Mesothelial cell of epicardium (in vitro differentiated cells): ENCODE measurements at regions not wholly inside any gene's neighbourhood (a gene's known extent, or its start where the extent isn't known, plus 50 kb on each side); places are given as distances from the start of the nearest gene placed in this dataset.
A peak's percentile ranks its signal among the peaks of the same experiment; 100 is the strongest.

Experiments
- DNase-seq, 2 experiments: peaks; one replicate each; pipeline ENCODE4 v3.0.0; 2021; ENCODE audit warnings: low spot score in 2 of 2; ENCODE audit not compliant: unreplicated experiment in 2 of 2
- H3K27ac Mint-ChIP-seq: 2 replicates; pipeline ENCODE4 v1.8.0; 2021; ENCODE audit warnings: mixed read lengths
- H3K27me3 Mint-ChIP-seq: 2 replicates; pipeline ENCODE4 v1.8.0; 2021; ENCODE audit warnings: low read depth, mixed read lengths
- H3K36me3 Mint-ChIP-seq: 2 replicates; pipeline ENCODE4 v1.8.0; 2021; ENCODE audit warnings: mixed read lengths
- H3K4me1 Mint-ChIP-seq: 2 replicates; pipeline ENCODE4 v1.8.0; 2021; ENCODE audit warnings: mixed read lengths
- H3K4me3 Mint-ChIP-seq: 2 replicates; pipeline ENCODE4 v1.8.0; 2021; ENCODE audit warnings: mild to moderate bottlenecking, moderate library complexity, mixed read lengths
- H3K9me3 Mint-ChIP-seq: 2 replicates; pipeline ENCODE4 v1.8.0; 2021; ENCODE audit warnings: mixed read lengths
- TF ChIP-seq, protein P1 (sequence below): fragments of 200-600 bp; sonication (generic); IDR thresholded peaks from one replicate; pipeline ENCODE4 v1.5.0; 2021; ENCODE audit warnings: antibody characterized with exemption; ENCODE audit not compliant: unreplicated experiment

DNA sequence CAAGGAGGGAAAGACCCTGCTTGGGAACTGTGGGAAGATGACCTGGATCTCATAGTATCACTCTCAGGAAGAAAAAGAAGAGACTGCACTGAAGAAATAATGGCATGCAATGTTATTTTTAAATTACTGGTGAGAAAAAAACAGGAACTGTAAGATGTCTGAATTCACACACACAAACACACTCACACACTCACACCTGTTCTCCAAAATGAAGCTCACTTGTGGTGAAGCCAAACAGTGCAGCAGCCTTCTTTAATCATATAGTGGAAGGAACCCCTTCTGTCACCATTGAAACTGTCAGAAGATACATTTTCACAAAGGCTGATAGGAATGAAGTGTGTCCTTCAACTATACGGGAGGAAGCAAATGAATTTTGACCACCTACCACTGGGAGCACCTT is 156.5 kb upstream of the GHITM start:
- Mint-ChIP-seq H3K4me1 (peaks cover 16% of the 10 kb centered on the region), H3K27me3 (peaks cover 5% of the 10 kb centered on the region), H3K9me3 (peaks cover 4% of the 10 kb centered on the region), H3K36me3 (no peaks in the 10 kb centered on the region), H3K27ac (no peak overlapping the region), H3K4me3 (no peak overlapping the region)
- TF ChIP-seq, protein P1, sequence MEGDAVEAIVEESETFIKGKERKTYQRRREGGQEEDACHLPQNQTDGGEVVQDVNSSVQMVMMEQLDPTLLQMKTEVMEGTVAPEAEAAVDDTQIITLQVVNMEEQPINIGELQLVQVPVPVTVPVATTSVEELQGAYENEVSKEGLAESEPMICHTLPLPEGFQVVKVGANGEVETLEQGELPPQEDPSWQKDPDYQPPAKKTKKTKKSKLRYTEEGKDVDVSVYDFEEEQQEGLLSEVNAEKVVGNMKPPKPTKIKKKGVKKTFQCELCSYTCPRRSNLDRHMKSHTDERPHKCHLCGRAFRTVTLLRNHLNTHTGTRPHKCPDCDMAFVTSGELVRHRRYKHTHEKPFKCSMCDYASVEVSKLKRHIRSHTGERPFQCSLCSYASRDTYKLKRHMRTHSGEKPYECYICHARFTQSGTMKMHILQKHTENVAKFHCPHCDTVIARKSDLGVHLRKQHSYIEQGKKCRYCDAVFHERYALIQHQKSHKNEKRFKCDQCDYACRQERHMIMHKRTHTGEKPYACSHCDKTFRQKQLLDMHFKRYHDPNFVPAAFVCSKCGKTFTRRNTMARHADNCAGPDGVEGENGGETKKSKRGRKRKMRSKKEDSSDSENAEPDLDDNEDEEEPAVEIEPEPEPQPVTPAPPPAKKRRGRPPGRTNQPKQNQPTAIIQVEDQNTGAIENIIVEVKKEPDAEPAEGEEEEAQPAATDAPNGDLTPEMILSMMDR, result no peak
- DNase-seq, result no peak

DNA sequence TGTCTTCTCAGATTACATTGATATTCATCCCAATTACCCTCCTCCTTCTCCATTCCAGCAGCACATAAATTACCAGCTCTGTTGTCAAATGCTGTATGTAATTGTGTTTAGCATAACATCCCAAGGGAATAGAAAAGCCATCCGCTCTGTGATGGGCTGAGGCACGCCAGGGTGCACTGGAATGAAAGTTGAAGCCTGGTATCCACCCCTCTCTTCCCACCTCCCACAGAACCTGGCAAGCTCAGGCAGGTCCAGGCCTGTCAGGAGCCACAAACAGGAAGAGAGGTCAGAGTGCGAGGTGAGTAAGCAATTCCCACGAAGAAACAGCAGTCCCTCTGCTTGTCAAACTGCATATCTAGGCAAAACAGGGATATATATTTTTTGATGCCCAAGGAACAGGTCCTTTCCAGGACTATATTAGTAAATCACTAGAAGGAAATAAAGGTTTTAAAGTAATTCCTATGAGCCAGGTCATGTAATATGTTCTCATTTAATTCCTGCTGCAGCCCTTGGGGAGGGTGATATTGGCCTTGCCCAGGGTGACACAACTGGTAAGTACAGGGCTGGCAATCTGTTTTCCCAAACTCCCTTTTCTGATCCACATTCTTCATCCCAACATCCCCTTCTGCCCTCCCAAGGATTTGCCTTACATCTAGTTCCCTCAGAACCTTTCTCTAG is 155.6 kb upstream of the GHITM start:
- no peak for DNase-seq
- peak overlapping the region; percentile 31 for H3K27ac Mint-ChIP-seq
- H3K9me3 Mint-ChIP-seq, result peaks cover 4% of the 10 kb centered on the region
- no peak overlapping the region for H3K4me3 Mint-ChIP-seq
- H3K4me1 Mint-ChIP-seq, result peaks cover 16% of the 10 kb centered on the region
- H3K36me3 Mint-ChIP-seq, result no peaks in the 10 kb centered on the region
- TF ChIP-seq, protein P1, result no peak
- peaks cover 5% of the 10 kb centered on the region for H3K27me3 Mint-ChIP-seq

DNA sequence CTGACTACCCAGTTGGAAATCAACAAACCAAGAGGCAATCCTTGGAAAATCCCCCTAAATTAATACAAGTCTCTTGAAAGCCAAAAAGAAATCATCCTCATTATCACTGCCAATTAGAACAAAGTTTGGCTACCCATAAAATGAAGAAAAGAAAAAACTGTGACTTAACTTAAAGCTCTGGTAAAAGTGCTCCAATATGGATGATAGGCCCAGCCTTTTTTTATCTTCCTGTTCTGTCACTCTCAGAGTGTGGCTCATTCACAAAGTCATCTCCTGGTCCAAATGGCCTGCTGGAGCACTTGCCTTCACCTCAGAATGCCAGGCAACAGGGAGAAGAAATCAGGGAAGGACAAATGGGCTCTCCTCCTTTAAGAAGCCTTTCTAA is 155.1 kb upstream of the GHITM start:
- peaks cover 4% of the 10 kb centered on the region for H3K9me3 Mint-ChIP-seq
- H3K27me3 Mint-ChIP-seq, result peaks cover 7% of the 10 kb centered on the region
- no peaks in the 10 kb centered on the region for H3K36me3 Mint-ChIP-seq
- H3K4me3 Mint-ChIP-seq, result no peak overlapping the region
- H3K4me1 Mint-ChIP-seq, result peaks cover 16% of the 10 kb centered on the region
- TF ChIP-seq, protein P1, result no peak
- no peak overlapping the region for H3K27ac Mint-ChIP-seq
- DNase-seq, result no peak

DNA sequence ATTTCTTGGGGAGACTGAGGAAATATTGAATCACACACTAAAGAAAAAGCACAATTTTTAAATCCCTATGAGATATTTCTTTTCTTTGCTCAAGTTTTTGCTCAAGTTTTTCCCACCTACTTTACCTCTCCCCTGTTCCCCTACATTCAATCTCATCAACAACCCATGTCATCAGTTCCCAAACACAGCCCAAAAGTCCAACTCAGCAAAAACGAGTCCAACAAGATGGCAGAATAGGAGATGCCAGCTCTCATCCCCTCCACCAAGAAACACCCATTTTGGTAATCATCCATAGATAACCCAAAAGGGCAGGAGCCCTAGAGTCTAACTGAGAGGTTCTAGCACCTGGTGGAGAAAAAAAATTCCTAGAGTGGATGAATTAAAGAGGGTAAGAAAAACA is 152.5 kb upstream of the GHITM start:
- H3K4me1 Mint-ChIP-seq, result peaks cover 16% of the 10 kb centered on the region
- H3K9me3 Mint-ChIP-seq, result peaks cover 4% of the 10 kb centered on the region
- H3K27ac Mint-ChIP-seq, result no peak overlapping the region
- peaks cover 2% of the 10 kb centered on the region for H3K27me3 Mint-ChIP-seq
- DNase-seq, result no peak
- no peak overlapping the region for H3K4me3 Mint-ChIP-seq
- H3K36me3 Mint-ChIP-seq, result no peaks in the 10 kb centered on the region
- TF ChIP-seq, protein P1, result no peak

DNA sequence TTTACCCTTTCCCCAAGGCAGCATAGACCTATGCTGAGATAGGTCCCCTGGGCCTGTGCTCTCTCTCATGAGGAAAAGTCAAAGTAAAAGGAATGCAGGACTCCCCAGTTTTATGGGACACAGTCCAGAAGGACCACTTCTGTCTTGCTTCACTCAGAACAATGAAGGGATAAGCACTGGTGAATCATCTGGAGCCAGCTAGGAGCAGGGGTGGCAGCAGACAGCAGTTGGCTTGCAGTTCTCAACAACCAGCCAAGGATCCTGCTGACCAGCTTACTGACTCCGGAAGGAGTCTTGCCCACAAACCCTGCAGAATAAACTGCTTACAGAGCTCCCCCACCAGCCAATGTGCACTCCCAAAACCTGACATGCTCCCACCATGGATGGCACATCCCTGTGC is 152.1 kb upstream of the GHITM start:
- H3K27me3 Mint-ChIP-seq, result peaks cover 2% of the 10 kb centered on the region
- no peak overlapping the region for H3K4me3 Mint-ChIP-seq
- no peaks in the 10 kb centered on the region for H3K36me3 Mint-ChIP-seq
- H3K4me1 Mint-ChIP-seq, result peaks cover 16% of the 10 kb centered on the region
- no peak for DNase-seq
- TF ChIP-seq, protein P1, result no peak
- no peak overlapping the region for H3K27ac Mint-ChIP-seq
- H3K9me3 Mint-ChIP-seq, result peaks cover 4% of the 10 kb centered on the region

DNA sequence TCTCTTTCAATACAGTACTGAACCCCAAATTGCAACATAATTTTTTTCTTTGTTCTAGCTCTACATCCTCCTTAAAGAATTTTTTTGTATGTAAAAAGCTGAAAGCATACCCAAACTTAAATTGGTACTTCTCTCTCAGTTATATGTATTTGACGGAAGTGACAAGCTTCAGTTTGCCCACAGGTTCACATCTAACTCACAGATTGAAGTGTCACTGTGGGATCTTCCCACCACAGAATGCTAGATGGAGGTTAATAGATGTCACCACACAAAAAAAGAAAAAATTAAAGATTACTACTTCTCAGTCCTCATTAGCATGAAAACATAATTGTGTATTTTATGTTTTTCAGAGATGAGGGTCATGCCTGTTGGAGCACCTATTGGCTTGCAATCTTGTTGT is 150.9 kb upstream of the GHITM start:
- peaks cover 4% of the 10 kb centered on the region for H3K9me3 Mint-ChIP-seq
- no peak for DNase-seq
- no peaks in the 10 kb centered on the region for H3K36me3 Mint-ChIP-seq
- H3K4me1 Mint-ChIP-seq, result peaks cover 4% of the 10 kb centered on the region
- TF ChIP-seq, protein P1, result no peak
- no peak overlapping the region for H3K27ac Mint-ChIP-seq
- H3K4me3 Mint-ChIP-seq, result no peak overlapping the region
- H3K27me3 Mint-ChIP-seq, result peaks cover 2% of the 10 kb centered on the region
